ENCODE measurements at regions not wholly inside any gene's neighbourhood (a gene's known extent, or its start where the extent isn't known, plus 50 kb on each side); places are given as distances from the start of the nearest gene placed in this dataset.

GRCh38 chr6:48916607-48917006 lies 546.4 kb downstream of the MMUT start:
- Mint-ChIP-seq H3K36me3 (ENCODE audit: low read depth) (no peaks in the 10 kb centered on the region), H3K27ac (no peak overlapping the region), H3K4me1 (ENCODE audit: low read depth) (no peaks in the 10 kb centered on the region), H3K9me3 (peaks cover 7% of the 10 kb centered on the region), H3K27me3 (no peaks in the 10 kb centered on the region), H3K4me3 (no peak overlapping the region)
- DNase-seq: no peak

- no peaks in the 10 kb centered on the region for H3K4me1 Mint-ChIP-seq (ENCODE audit: low read depth)
- H3K27ac Mint-ChIP-seq: no peak overlapping the region
- no peak overlapping the region for H3K4me3 Mint-ChIP-seq
- no peaks in the 10 kb centered on the region for H3K36me3 Mint-ChIP-seq (ENCODE audit: low read depth)
- peaks cover 7% of the 10 kb centered on the region for H3K9me3 Mint-ChIP-seq
- no peak for DNase-seq
- H3K27me3 Mint-ChIP-seq: no peaks in the 10 kb centered on the region
These were observed 547.5 kb downstream of the MMUT start for GRCh38 chr6:48915591-48915990.

- Mint-ChIP-seq H3K27me3 (no peaks in the 10 kb centered on the region), H3K4me3 (no peak overlapping the region), H3K4me1 (ENCODE audit: low read depth) (no peaks in the 10 kb centered on the region), H3K36me3 (ENCODE audit: low read depth) (no peaks in the 10 kb centered on the region), H3K9me3 (peaks cover 7% of the 10 kb centered on the region), H3K27ac (no peak overlapping the region)
- DNase-seq: no peak
These were observed 550.5 kb downstream of the MMUT start for GRCh38 chr6:48912503-48912902.

- H3K4me3 Mint-ChIP-seq: no peak overlapping the region
- no peaks in the 10 kb centered on the region for H3K36me3 Mint-ChIP-seq (ENCODE audit: low read depth)
- H3K27ac Mint-ChIP-seq: no peak overlapping the region
- H3K9me3 Mint-ChIP-seq: peaks cover 7% of the 10 kb centered on the region
- H3K4me1 Mint-ChIP-seq (ENCODE audit: low read depth): no peaks in the 10 kb centered on the region
- no peak for DNase-seq
- H3K27me3 Mint-ChIP-seq: no peaks in the 10 kb centered on the region
These were observed 558.2 kb downstream of the MMUT start for GRCh38 chr6:48904809-48905208.

GRCh38 chr6:48894469-48894868 lies 568.6 kb downstream of the MMUT start:
- H3K4me3 Mint-ChIP-seq: no peak overlapping the region
- no peaks in the 10 kb centered on the region for H3K4me1 Mint-ChIP-seq (ENCODE audit: low read depth)
- H3K36me3 Mint-ChIP-seq (ENCODE audit: low read depth): no peaks in the 10 kb centered on the region
- H3K27ac Mint-ChIP-seq: no peak overlapping the region
- no peak for DNase-seq
- peaks cover 16% of the 10 kb centered on the region for H3K9me3 Mint-ChIP-seq
- H3K27me3 Mint-ChIP-seq: no peaks in the 10 kb centered on the region

GRCh38 chr6:48893048-48893447 lies 570.0 kb downstream of the MMUT start:
- no peaks in the 10 kb centered on the region for H3K36me3 Mint-ChIP-seq (ENCODE audit: low read depth)
- H3K27ac Mint-ChIP-seq: no peak overlapping the region
- no peaks in the 10 kb centered on the region for H3K4me1 Mint-ChIP-seq (ENCODE audit: low read depth)
- DNase-seq: no peak
- no peak overlapping the region for H3K4me3 Mint-ChIP-seq
- no peaks in the 10 kb centered on the region for H3K27me3 Mint-ChIP-seq
- peaks cover 15% of the 10 kb centered on the region for H3K9me3 Mint-ChIP-seq

- Mint-ChIP-seq H3K36me3 (ENCODE audit: low read depth) (no peaks in the 10 kb centered on the region), H3K4me1 (ENCODE audit: low read depth) (no peaks in the 10 kb centered on the region), H3K4me3 (no peak overlapping the region), H3K9me3 (peaks cover 14% of the 10 kb centered on the region), H3K27me3 (no peaks in the 10 kb centered on the region), H3K27ac (no peak overlapping the region)
- no peak for DNase-seq
These were observed 571.7 kb downstream of the MMUT start for GRCh38 chr6:48891308-48891707.

DNA sequence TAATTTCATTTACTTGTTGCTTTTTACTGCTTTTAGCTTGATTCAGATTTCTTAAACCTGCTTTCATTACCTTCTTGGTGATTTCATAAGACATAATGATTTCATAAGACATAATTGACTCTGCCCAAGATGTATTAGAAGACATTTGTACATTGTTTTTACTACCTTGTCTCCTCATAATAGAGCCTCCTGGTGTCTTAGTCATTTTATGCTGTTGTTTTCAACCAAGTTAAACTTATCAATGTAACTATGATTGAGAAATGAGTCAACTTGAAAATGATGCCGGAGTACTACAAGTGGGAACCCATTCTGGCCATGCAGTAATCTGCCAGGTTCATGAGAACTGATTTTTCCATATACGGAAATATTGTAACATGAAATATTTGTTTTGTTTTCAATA lies 573.6 kb downstream of the MMUT start:
- no peaks in the 10 kb centered on the region for H3K27me3 Mint-ChIP-seq
- H3K36me3 Mint-ChIP-seq (ENCODE audit: low read depth): no peaks in the 10 kb centered on the region

DNA sequence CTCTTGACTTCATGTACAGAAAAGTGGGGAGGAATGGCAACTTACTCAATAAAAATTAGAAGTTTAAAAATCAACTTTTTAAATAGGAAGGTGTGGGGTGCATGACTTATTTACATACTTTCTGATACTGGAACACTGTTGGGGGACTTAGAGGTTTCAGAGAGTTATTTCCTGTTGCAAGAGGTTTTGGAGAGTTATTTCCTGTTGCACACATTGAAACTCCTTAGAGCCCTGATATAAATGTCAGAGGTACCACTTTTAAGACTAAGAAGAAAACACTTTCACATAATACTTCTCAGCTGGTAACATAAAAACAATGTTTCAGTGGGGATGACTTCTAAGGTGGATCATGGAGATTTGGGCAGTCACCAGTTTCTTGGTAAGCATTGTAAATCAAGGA lies 579.9 kb downstream of the MMUT start:
- no peak overlapping the region for H3K27ac Mint-ChIP-seq
- DNase-seq: no peak
- H3K4me3 Mint-ChIP-seq: no peak overlapping the region
- H3K9me3 Mint-ChIP-seq: peaks cover 8% of the 10 kb centered on the region
- no peaks in the 10 kb centered on the region for H3K36me3 Mint-ChIP-seq (ENCODE audit: low read depth)
- no peaks in the 10 kb centered on the region for H3K4me1 Mint-ChIP-seq (ENCODE audit: low read depth)
- no peaks in the 10 kb centered on the region for H3K27me3 Mint-ChIP-seq

More for the DNA sequence above, 573.6 kb downstream of the MMUT start:
- no peak overlapping the region for H3K4me3 Mint-ChIP-seq
- H3K27ac Mint-ChIP-seq: no peak overlapping the region
- no peak for DNase-seq
- peaks cover 14% of the 10 kb centered on the region for H3K9me3 Mint-ChIP-seq
- no peaks in the 10 kb centered on the region for H3K4me1 Mint-ChIP-seq (ENCODE audit: low read depth)

DNA sequence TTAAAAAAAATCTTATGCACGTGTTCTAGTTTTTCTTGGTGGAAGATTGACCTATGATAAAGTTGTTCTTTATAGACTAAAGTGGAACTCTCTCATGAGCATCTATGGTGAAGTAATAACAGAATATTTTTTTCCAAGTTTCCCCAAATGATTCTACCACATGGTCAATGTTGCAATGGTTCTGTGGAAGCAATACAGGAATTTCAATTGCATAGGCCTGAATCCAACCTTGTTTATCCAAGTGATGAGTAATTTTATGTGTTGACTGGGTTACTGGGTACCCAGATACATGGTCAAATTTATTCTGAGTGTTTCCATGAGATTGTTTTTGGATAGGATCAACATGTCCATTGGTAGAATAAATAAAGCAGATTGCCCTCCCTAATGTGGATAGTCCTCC lies 581.5 kb downstream of the MMUT start:
- H3K4me1 Mint-ChIP-seq (ENCODE audit: low read depth): no peaks in the 10 kb centered on the region
- H3K27ac Mint-ChIP-seq: no peak overlapping the region
- H3K9me3 Mint-ChIP-seq: peaks cover 11% of the 10 kb centered on the region
- no peak overlapping the region for H3K4me3 Mint-ChIP-seq
- DNase-seq: no peak
- no peaks in the 10 kb centered on the region for H3K27me3 Mint-ChIP-seq
- no peaks in the 10 kb centered on the region for H3K36me3 Mint-ChIP-seq (ENCODE audit: low read depth)

- Mint-ChIP-seq H3K4me1 (ENCODE audit: low read depth) (no peaks in the 10 kb centered on the region), H3K4me3 (no peak overlapping the region), H3K36me3 (ENCODE audit: low read depth) (no peaks in the 10 kb centered on the region), H3K27me3 (no peaks in the 10 kb centered on the region), H3K27ac (no peak overlapping the region), H3K9me3 (peaks cover 3% of the 10 kb centered on the region)
- no peak for DNase-seq
These were observed 593.5 kb downstream of the MMUT start for GRCh38 chr6:48869595-48869994.

DNA sequence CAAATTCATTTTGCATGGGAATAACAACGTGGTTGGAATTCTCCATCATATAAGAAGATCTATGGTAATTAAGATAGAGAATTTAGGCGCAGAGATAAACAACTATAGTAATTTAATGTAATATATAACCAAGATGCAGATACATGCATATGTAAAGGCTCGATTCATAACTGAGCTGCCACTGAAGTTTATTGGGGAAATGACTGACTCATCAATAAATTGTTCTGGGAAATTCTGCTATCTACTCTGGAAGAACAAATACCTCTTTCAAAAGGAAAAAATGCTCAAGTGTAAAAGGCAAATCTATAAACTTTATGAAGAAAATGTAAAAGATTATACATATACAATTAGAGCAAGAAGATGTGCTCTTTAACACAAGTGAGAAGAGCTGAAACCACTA lies 596.4 kb downstream of the MMUT start:
- H3K4me3 Mint-ChIP-seq: no peak overlapping the region
- H3K36me3 Mint-ChIP-seq (ENCODE audit: low read depth): no peaks in the 10 kb centered on the region
- DNase-seq: no peak
- H3K9me3 Mint-ChIP-seq: peaks cover 6% of the 10 kb centered on the region
- no peaks in the 10 kb centered on the region for H3K4me1 Mint-ChIP-seq (ENCODE audit: low read depth)
- no peaks in the 10 kb centered on the region for H3K27me3 Mint-ChIP-seq
- H3K27ac Mint-ChIP-seq: no peak overlapping the region

GRCh38 chr6:48860175-48860574 lies 602.9 kb downstream of the MMUT start:
- Mint-ChIP-seq H3K27me3 (no peaks in the 10 kb centered on the region), H3K4me3 (no peak overlapping the region), H3K27ac (no peak overlapping the region), H3K9me3 (peaks cover 6% of the 10 kb centered on the region), H3K36me3 (ENCODE audit: low read depth) (no peaks in the 10 kb centered on the region), H3K4me1 (ENCODE audit: low read depth) (no peaks in the 10 kb centered on the region)
- no peak for DNase-seq

DNA sequence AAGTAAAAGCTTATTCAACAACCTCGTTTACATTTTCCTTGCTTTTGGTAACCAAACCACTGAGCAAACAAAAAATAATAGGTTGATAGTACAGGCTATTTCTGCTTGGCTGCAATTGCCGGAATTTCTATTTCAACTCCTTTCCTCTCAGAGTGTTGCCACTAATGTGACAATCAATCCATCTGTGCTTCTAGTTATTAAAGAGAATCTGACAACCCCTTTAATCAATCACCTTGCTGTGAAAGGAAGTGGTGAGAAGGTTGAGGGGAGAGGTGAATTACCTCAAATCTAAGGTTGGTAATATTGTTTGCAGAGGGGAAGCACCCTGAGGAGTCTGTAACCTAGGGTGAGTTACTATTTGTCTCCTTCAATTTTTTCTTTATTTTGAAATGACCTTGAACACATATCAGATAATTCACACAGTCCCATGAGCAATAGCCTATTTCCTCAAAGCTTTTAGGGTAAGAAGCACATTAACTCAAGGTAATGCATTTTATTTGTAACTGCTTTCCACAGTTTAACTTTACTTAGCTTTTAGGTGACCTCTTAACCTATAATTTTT lies 603.4 kb downstream of the MMUT start:
- no peaks in the 10 kb centered on the region for H3K27me3 Mint-ChIP-seq

GRCh38 chr6:48845219-48845618 lies 617.8 kb downstream of the MMUT start:
- H3K27ac Mint-ChIP-seq: no peak overlapping the region
- peaks cover 31% of the 10 kb centered on the region for H3K9me3 Mint-ChIP-seq
- no peaks in the 10 kb centered on the region for H3K27me3 Mint-ChIP-seq
- H3K4me3 Mint-ChIP-seq: no peak overlapping the region
- no peak for DNase-seq
- no peaks in the 10 kb centered on the region for H3K4me1 Mint-ChIP-seq (ENCODE audit: low read depth)
- H3K36me3 Mint-ChIP-seq (ENCODE audit: low read depth): no peaks in the 10 kb centered on the region

More for the DNA sequence above, 603.4 kb downstream of the MMUT start:
- no peaks in the 10 kb centered on the region for H3K36me3 Mint-ChIP-seq (ENCODE audit: low read depth)
- H3K9me3 Mint-ChIP-seq: peaks cover 7% of the 10 kb centered on the region
- H3K4me3 Mint-ChIP-seq: no peak overlapping the region
- H3K4me1 Mint-ChIP-seq (ENCODE audit: low read depth): no peaks in the 10 kb centered on the region
- no peak for DNase-seq
- no peak overlapping the region for H3K27ac Mint-ChIP-seq

DNA sequence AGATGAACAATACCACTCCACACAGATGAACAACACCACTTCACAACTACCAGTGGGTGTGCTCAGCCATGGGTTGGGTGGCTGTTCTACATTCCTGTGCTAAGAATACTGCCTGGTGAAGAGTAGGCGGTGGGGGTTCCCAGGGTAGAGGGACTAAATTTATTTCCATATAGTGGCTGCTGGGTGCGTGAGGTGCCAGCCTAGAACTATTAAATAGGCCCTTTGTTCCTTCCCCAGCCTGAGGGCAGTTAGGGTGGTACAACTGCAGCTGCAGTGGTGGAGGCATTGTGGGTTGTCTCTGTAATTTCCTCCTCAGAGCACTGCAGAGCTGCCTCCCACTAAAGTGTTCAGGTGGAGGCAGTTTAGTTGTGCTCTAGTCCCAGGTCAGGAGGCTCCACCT lies 618.4 kb downstream of the MMUT start:
- Mint-ChIP-seq H3K4me3 (no peak overlapping the region), H3K4me1 (ENCODE audit: low read depth) (no peaks in the 10 kb centered on the region), H3K36me3 (ENCODE audit: low read depth) (no peaks in the 10 kb centered on the region), H3K9me3 (peaks cover 31% of the 10 kb centered on the region), H3K27me3 (no peaks in the 10 kb centered on the region), H3K27ac (no peak overlapping the region)
- no peak for DNase-seq

Data from activated T-cell treated with anti-CD3 and anti-CD28 coated beads, Interleukin-2, amount 50 U/mL, for 24 hours (primary cell).